HL-60 (cell line): ENCODE measurements at regions not wholly inside any gene's neighbourhood (a gene's known extent, or its start where the extent isn't known, plus 50 kb on each side); places are given as distances from the start of the nearest gene placed in this dataset.

ENCODE experiments used
- GABPA ChIP-seq: IDR thresholded peaks from 2 replicates; pipeline ENCODE4 v1.6.1; 2012; ENCODE audit warnings: low read depth
- POLR2AphosphoS5 ChIP-seq: IDR thresholded peaks from 2 replicates; pipeline ENCODE4 v1.6.1; 2012; ENCODE audit warnings: low read depth
- SPI1 ChIP-seq: IDR thresholded peaks from 2 replicates; pipeline ENCODE4 v1.6.1; 2012; ENCODE audit warnings: low read depth, mild to moderate bottlenecking, borderline replicate concordance
- TF ChIP-seq, protein P1 (sequence below): IDR thresholded peaks from one replicate; pipeline ENCODE4 v1.5.1; 2011; ENCODE audit warnings: low read length, control low read depth, inconsistent platforms; ENCODE audit not compliant: insufficient read depth
- TF ChIP-seq, protein P2 (sequence below): IDR thresholded peaks from 2 replicates; pipeline ENCODE4 v1.6.1; 2012; ENCODE audit warnings: low read depth; ENCODE audit not compliant: insufficient replicate concordance

DNA sequence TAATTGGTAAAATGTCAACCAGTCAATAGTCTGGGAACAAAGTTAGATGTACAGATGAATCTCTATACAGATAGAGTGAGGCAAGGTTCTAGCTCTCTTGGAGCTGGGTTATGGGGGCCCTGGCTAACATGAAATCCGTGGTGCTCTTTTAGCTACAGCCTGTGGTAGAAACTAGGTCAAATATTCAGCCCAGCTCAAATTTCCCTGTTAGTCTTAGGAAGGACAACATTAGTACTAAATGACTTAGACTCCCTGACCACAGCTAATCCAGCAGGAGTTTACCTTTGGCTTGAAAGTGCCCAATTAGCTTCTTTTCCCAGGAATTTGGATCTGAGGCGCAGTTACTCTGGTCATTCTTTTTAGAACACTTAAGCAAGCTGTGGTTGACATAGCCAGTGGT is 170.5 kb downstream of the DMRTA1 start:
- TF ChIP-seq, protein P1, sequence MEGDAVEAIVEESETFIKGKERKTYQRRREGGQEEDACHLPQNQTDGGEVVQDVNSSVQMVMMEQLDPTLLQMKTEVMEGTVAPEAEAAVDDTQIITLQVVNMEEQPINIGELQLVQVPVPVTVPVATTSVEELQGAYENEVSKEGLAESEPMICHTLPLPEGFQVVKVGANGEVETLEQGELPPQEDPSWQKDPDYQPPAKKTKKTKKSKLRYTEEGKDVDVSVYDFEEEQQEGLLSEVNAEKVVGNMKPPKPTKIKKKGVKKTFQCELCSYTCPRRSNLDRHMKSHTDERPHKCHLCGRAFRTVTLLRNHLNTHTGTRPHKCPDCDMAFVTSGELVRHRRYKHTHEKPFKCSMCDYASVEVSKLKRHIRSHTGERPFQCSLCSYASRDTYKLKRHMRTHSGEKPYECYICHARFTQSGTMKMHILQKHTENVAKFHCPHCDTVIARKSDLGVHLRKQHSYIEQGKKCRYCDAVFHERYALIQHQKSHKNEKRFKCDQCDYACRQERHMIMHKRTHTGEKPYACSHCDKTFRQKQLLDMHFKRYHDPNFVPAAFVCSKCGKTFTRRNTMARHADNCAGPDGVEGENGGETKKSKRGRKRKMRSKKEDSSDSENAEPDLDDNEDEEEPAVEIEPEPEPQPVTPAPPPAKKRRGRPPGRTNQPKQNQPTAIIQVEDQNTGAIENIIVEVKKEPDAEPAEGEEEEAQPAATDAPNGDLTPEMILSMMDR = no peak
- TF ChIP-seq POLR2AphosphoS5 (no peak), GABPA (no peak), SPI1 (no peak)
- TF ChIP-seq, protein P2, sequence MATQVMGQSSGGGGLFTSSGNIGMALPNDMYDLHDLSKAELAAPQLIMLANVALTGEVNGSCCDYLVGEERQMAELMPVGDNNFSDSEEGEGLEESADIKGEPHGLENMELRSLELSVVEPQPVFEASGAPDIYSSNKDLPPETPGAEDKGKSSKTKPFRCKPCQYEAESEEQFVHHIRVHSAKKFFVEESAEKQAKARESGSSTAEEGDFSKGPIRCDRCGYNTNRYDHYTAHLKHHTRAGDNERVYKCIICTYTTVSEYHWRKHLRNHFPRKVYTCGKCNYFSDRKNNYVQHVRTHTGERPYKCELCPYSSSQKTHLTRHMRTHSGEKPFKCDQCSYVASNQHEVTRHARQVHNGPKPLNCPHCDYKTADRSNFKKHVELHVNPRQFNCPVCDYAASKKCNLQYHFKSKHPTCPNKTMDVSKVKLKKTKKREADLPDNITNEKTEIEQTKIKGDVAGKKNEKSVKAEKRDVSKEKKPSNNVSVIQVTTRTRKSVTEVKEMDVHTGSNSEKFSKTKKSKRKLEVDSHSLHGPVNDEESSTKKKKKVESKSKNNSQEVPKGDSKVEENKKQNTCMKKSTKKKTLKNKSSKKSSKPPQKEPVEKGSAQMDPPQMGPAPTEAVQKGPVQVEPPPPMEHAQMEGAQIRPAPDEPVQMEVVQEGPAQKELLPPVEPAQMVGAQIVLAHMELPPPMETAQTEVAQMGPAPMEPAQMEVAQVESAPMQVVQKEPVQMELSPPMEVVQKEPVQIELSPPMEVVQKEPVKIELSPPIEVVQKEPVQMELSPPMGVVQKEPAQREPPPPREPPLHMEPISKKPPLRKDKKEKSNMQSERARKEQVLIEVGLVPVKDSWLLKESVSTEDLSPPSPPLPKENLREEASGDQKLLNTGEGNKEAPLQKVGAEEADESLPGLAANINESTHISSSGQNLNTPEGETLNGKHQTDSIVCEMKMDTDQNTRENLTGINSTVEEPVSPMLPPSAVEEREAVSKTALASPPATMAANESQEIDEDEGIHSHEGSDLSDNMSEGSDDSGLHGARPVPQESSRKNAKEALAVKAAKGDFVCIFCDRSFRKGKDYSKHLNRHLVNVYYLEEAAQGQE = no peak
